ENCODE measurements at regions not wholly inside any gene's neighbourhood (a gene's known extent, or its start where the extent isn't known, plus 50 kb on each side); places are given as distances from the start of the nearest gene placed in this dataset.

DNA sequence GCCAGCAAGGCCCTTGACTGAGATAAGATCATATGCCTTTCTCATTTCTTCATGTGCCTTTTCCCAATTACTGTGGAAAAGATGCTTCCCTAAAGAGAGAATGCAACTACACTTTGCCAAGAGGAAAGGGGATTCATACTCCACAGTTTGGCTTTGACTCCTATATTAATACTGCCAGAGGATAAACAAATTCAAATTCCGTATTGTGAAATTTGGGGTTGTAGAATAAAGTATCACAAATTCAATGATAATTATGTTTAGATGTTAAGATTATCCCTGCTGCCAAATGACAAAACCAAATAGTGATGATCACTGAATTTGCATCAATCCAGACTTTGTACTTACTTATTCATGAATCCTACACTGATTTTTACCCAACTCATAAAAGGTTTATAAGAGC is 88.5 kb upstream of the MNS1 start:
- TF ChIP-seq, protein P1, sequence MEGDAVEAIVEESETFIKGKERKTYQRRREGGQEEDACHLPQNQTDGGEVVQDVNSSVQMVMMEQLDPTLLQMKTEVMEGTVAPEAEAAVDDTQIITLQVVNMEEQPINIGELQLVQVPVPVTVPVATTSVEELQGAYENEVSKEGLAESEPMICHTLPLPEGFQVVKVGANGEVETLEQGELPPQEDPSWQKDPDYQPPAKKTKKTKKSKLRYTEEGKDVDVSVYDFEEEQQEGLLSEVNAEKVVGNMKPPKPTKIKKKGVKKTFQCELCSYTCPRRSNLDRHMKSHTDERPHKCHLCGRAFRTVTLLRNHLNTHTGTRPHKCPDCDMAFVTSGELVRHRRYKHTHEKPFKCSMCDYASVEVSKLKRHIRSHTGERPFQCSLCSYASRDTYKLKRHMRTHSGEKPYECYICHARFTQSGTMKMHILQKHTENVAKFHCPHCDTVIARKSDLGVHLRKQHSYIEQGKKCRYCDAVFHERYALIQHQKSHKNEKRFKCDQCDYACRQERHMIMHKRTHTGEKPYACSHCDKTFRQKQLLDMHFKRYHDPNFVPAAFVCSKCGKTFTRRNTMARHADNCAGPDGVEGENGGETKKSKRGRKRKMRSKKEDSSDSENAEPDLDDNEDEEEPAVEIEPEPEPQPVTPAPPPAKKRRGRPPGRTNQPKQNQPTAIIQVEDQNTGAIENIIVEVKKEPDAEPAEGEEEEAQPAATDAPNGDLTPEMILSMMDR (conservative IDR thresholded peaks at IDR 0.05; ENCODE audit: low read depth, low read length), result no peak
- no peak for TF ChIP-seq EZH2 (IDR thresholded peaks at IDR 0.05; ENCODE audit: low read length, unreplicated experiment)

Data from PC-3 (cell line).